IgD-negative memory B cell (primary cell): ENCODE measurements at regions not wholly inside any gene's neighbourhood (a gene's known extent, or its start where the extent isn't known, plus 50 kb on each side); places are given as distances from the start of the nearest gene placed in this dataset.

ENCODE experiments used
- H3K27ac Mint-ChIP-seq, 3 donors: one replicate each; pipeline ENCODE4 v1.8.0; 2020 to 2022; ENCODE audit warnings: mild to moderate bottlenecking in 3 of 3, mixed read lengths in 3 of 3, moderate library complexity in 1 of 3
- H3K27me3 Mint-ChIP-seq: one replicate; pipeline ENCODE4 v1.8.0; 2021; ENCODE audit warnings: mixed read lengths
- H3K36me3 Mint-ChIP-seq: one replicate; pipeline ENCODE4 v1.8.0; 2020; ENCODE audit warnings: mild to moderate bottlenecking, mixed read lengths
- H3K4me1 Mint-ChIP-seq, 3 donors: one replicate each; pipeline ENCODE4 v1.8.0; 2020 to 2022; ENCODE audit warnings: mixed read lengths in 3 of 3, mild to moderate bottlenecking in 1 of 3
- H3K4me3 Mint-ChIP-seq, 4 donors: one replicate each; pipeline ENCODE4 v1.8.0; 2020 to 2022; ENCODE audit warnings: mild to moderate bottlenecking in 4 of 4, mixed read lengths in 4 of 4, moderate library complexity in 3 of 4
- H3K9me3 Mint-ChIP-seq, 3 donors: one replicate each; pipeline ENCODE4 v1.8.0; 2020 to 2021; ENCODE audit warnings: mixed read lengths in 3 of 3, mild to moderate bottlenecking in 1 of 3

DNA sequence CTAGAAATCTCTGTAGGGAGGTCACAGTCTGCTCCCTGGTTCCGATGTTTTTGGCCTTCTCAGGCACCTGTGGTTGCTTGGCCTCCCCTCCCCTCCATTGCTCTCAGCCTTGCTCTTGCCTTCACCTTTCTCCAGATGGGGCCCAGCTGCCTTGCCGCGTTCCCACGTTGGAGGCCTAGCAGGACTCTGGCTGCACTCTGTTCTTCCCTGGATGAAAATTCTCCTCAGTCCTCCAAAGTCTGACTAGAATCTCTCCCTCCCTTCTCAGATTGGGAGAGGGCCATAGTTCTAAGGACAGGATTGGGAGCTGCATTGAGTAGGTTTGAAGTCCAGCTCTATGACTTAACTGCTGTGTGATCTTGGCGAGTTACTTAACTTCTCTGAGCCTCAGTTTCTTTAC is 213.7 kb upstream of the HABP2 start:
- Mint-ChIP-seq H3K9me3 (peaks cover 2% of the 10 kb centered on the region in 3 donors), H3K4me1 (no peaks in the 10 kb centered on the region), H3K27ac (no peak overlapping the region), H3K36me3 (no peaks in the 10 kb centered on the region), H3K4me3 (no peak overlapping the region), H3K27me3 (peaks cover 12% of the 10 kb centered on the region)

DNA sequence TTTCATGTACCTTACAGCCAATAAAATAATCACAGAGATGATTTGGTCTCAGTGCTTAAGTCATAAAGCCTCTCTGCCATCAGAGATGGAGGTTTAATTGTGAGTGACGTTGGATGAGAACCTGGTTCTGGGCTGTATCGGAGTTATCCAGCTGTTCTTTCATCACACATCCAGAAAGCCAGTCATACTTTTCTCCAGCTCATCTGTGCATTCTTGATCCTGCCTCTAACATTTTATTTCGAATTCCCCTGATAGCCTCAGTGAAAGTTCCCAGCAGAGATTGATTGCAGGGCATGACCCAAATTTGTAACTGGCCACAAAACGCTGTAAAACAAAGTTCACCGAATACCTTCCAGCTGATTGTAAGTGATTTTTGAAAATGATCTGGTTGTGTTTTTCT is 212.6 kb upstream of the HABP2 start:
- no peaks in the 10 kb centered on the region for H3K36me3 Mint-ChIP-seq
- no peak overlapping the region for H3K27ac Mint-ChIP-seq
- peaks cover 0 to 1% (median 0%) of the 10 kb centered on the region in 3 donors for H3K9me3 Mint-ChIP-seq
- peaks cover 11% of the 10 kb centered on the region for H3K27me3 Mint-ChIP-seq
- H3K4me1 Mint-ChIP-seq: no peaks in the 10 kb centered on the region
- H3K4me3 Mint-ChIP-seq: no peak overlapping the region

DNA sequence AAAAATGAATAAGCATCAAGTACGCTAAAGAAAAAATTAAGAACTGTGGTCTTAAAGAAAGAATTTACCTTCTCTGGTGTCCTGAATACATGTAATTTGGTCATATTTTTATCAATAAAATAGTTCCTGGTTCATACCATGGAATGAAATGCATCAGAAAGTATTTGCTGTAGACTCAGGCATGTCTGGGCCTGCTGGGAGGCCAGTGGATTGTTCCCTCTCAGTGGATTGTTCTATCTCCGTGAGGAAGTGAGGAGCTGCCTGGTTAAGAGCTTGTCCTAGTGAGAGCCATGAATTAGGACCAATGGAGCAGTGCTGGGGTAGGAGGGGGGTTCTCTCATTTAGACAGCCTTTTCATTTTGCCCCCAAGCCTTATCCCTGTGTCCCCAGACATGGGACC is 211.7 kb upstream of the HABP2 start:
- no peaks in the 10 kb centered on the region for H3K36me3 Mint-ChIP-seq
- no peak overlapping the region for H3K27ac Mint-ChIP-seq
- H3K9me3 Mint-ChIP-seq: no peaks in the 10 kb centered on the region
- H3K4me3 Mint-ChIP-seq: no peak overlapping the region
- no peaks in the 10 kb centered on the region for H3K4me1 Mint-ChIP-seq
- peaks cover 11% of the 10 kb centered on the region for H3K27me3 Mint-ChIP-seq

DNA sequence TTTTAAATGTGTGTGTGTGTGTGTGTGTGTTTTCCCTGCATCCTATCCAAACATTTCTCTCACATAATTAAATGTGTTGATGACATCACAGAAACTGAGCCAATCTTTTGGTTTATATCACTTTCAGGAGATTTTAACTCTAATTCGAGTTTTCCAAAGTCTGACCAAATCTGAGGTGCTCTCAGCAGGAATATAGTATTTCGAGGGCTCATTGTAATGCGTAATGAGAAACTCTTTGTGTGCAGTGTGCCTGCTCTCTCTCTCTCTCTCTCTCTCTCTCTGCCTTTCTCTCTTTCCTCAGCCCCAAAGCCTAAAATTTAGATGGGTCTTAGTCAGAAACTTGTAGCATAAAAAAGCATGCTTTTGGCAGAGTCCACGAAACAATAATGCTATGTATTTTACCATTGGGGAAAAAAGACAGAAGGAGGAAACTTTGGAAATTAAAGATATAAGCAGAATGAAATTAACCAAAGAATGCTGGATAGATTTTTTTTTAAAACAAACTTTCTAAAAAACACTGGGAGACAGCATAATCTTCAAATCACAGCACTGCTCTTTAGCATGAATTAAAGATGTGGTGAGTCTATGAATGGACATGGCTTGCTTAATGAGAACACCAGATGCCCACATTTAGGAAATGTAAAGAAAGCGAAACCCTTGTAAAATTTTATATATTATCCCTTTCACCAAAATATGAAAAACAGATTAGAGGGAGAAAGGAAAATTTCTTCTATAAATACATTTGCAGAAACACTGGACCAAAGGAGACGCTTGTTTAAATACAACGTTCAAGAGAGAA is 206.8 kb upstream of the HABP2 start:
- Mint-ChIP-seq H3K36me3 (no peaks in the 10 kb centered on the region), H3K9me3 (peaks cover 0 to 2% (median 0%) of the 10 kb centered on the region in 3 donors), H3K4me1 (no peaks in the 10 kb centered on the region), H3K4me3 (no peak overlapping the region), H3K27me3 (no peaks in the 10 kb centered on the region), H3K27ac (no peak overlapping the region)

DNA sequence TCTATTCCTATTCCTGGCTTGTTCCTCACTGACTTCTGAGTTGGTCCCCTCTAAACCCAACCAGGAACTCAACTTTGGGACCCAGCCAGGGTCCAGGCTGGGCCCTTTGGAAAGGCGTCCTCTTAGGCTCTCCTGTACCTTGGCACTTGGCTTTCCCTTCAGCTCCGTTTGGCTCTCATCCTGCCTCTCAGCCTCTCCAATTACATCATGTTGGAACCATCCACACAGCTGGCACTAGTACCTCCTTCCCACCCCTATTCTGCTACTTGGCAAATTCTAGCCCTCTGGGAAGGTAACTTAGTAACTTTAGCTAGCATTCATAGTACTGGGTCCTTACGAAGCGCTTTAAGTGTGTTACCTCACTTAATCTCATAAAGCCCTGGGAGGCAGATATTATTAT is 205.3 kb upstream of the HABP2 start:
- Mint-ChIP-seq H3K4me1 (no peaks in the 10 kb centered on the region), H3K9me3 (peaks cover 0 to 2% (median 0%) of the 10 kb centered on the region in 3 donors), H3K4me3 (no peak overlapping the region)

DNA sequence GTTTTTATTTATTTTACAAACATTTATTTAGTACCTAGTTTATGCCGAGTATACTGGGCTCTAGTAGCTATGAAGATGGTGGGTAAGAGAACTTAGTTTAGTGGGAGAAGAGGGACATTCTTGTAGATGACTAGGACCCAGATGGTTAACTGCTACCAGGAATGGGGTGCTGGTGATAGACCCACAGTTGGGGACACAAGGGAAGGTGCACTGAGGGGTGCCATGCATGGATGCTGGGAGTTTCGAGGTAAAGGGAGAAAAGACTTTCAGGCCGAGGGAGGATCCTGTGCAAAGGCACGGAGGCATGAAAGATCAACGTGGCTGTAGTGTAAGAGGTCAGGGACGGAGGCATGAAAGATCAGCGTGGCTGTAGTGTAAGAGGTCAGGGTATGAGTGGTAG is 204.2 kb upstream of the HABP2 start:
- H3K9me3 Mint-ChIP-seq: peaks cover 0 to 2% (median 0%) of the 10 kb centered on the region in 3 donors
- no peak overlapping the region for H3K4me3 Mint-ChIP-seq
- no peaks in the 10 kb centered on the region for H3K4me1 Mint-ChIP-seq
- no peaks in the 10 kb centered on the region for H3K27me3 Mint-ChIP-seq
- no peaks in the 10 kb centered on the region for H3K36me3 Mint-ChIP-seq
- no peak overlapping the region for H3K27ac Mint-ChIP-seq

More for the DNA sequence above, 205.3 kb upstream of the HABP2 start:
- Mint-ChIP-seq H3K27me3 (no peaks in the 10 kb centered on the region), H3K36me3 (no peaks in the 10 kb centered on the region), H3K27ac (no peak overlapping the region)

DNA sequence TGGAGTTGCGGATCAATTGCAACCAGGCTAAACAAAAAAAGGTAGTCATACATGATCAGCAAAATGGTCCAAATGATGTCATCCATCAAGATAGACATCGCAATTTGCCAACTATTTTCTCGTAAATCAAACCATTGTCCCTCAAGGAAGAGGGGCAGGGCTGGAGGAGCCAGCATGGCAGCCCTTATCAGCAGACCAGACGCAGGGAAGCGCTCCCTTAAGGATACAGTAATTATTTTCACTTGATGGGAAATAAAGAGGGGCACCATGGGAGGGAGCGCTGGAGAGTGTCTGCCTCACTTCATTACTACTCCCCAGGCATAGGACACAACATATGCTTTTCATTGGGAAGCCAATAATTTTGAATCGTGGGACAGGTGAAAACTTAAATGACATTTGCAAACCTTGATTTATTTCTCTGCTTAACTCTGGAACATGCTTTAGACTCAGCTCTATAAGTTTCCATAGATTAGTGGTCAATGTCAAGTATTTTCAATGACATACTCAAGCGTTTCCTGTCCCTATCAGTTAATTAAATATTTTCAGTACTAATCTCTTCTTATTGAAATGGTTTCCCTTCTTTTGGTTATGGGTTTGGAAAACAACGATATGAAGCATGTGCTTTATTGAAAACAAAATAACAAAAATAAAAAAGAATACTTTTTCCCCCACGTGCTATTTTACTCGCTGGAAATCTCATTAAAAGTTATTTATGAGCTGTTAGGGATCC is 202.4 kb upstream of the HABP2 start:
- H3K27ac Mint-ChIP-seq: no peak overlapping the region
- peaks cover 1% of the 10 kb centered on the region for H3K27me3 Mint-ChIP-seq
- no peak overlapping the region for H3K4me3 Mint-ChIP-seq
- H3K36me3 Mint-ChIP-seq: no peaks in the 10 kb centered on the region
- H3K4me1 Mint-ChIP-seq: no peaks in the 10 kb centered on the region
- peaks cover 0 to 2% (median 0%) of the 10 kb centered on the region in 3 donors for H3K9me3 Mint-ChIP-seq

DNA sequence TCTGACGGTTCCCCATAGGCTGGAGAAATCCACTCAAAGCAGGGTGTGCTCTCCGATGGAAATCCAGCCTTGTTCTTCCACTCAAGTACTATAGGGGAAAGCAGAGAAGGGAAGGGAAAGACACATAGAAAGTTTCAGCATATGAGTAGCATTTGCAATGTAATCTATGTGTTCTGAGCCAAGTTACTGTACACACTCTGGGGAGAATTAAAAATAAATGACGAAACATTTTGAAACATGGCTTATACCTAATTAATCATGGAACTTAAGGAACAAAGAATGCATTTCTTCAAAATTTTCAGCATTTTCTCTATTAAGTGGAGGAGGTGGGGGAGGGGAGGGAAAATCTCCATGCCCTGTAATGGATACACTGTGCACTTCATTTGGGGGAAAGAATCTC is 198.1 kb upstream of the HABP2 start:
- Mint-ChIP-seq H3K4me1 (no peaks in the 10 kb centered on the region), H3K27me3 (peaks cover 1% of the 10 kb centered on the region), H3K36me3 (no peaks in the 10 kb centered on the region), H3K4me3 (no peak overlapping the region), H3K9me3 (peaks cover 0 to 6% (median 0%) of the 10 kb centered on the region in 3 donors), H3K27ac (no peak overlapping the region)

DNA sequence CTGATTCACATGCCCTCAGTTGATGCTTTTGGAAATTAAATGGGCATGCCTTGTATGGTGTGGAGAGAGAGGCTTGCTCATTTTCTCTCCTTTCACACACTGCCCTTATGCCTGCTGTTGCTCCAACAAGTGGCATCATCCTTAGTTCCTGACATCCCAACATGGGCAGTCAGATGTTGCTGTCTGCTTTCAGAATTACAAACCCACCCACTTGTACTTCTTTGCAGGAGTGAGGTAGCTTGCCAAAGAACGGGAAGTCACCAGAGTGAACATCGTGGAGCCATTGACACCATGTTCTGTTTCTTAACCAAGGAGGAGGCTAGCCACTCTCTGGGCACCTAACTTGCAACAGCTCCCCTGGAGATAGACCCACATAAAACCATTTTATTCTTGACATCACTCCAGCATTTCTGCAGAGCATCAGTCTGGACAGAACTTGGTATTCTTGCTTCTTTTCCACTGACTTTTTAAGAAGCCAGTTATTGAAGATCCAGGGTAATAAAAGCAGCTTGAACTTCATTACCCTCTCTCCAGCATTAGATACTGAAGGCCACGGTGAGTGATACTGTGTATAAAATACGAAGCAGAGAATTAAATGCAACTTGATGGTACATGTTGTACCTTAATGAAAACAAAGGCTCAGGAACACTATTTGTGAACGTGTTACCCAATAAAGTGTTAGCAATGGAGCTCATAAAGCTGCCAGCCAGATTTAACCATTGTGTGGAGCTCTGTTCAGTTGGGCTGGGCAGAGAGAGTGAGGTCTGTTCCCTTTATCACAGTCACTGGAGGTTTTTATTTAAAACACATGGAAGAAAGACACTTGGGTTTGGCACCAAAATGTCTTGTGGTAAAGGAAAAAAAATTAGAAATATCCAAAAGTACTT is 195.8 kb upstream of the HABP2 start:
- Mint-ChIP-seq H3K36me3 (no peaks in the 10 kb centered on the region), H3K27ac (no peak overlapping the region), H3K4me1 (no peaks in the 10 kb centered on the region), H3K9me3 (peaks cover 0 to 6% (median 0%) of the 10 kb centered on the region in 3 donors), H3K27me3 (peaks cover 1% of the 10 kb centered on the region), H3K4me3 (no peak overlapping the region)

DNA sequence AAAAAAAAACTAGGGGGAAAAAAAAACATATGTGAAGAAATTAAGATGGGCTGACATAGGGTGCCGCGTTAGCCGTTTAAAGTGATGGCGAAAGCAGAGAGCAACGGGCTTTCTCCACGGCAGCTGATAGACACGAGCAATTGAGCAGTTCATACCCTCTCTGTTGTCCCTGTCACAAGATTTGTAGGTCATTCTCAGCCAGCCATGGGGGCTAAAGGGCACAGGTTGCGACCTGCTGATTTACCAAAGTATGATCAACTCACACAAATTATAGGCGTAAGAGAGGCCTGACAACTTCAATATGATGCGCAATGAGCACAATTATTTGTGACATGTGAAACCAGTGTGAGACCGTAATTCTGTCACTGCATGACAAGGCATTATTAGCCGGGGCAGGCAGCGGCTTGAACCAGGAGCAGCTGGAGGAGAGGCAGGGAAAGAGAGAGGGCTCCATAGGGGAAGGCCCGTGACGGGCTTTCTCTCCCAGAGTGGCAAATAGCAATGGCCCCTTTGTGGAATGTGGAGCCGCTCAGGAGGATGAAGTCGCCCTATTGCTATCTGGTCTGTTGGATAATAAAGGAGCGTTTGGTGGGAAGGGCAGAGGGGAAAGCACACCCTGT is 195.1 kb upstream of the HABP2 start:
- Mint-ChIP-seq H3K9me3 (peaks cover 0 to 6% (median 0%) of the 10 kb centered on the region in 3 donors), H3K4me3 (no peak overlapping the region), H3K27ac (no peak overlapping the region), H3K4me1 (no peaks in the 10 kb centered on the region), H3K27me3 (peaks cover 3% of the 10 kb centered on the region), H3K36me3 (no peaks in the 10 kb centered on the region)

DNA sequence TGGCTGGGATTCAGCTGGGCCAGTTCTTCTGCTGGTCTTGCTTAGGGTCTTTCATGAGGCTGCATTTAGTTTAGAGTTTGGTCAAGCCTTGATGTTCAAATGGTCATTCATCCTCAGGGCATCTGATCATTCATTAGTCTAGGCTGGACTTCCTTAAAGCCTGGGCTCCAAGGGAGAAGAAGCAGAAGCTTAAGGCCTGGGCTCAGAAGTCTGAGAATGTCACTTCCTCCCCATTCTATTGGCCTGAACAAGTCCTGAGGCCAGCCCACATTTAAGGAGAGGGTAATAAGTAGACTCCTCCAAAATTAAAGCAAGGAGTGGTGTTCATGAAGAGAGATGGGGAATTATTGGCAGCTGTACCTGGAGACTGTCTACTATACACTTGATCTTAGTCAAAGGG is 193.2 kb upstream of the HABP2 start:
- H3K4me1 Mint-ChIP-seq: no peaks in the 10 kb centered on the region
- H3K27me3 Mint-ChIP-seq: peaks cover 2% of the 10 kb centered on the region
- H3K4me3 Mint-ChIP-seq: no peak overlapping the region
- H3K36me3 Mint-ChIP-seq: no peaks in the 10 kb centered on the region
- H3K27ac Mint-ChIP-seq: no peak overlapping the region
- peaks cover 0 to 6% (median 0%) of the 10 kb centered on the region in 3 donors for H3K9me3 Mint-ChIP-seq

DNA sequence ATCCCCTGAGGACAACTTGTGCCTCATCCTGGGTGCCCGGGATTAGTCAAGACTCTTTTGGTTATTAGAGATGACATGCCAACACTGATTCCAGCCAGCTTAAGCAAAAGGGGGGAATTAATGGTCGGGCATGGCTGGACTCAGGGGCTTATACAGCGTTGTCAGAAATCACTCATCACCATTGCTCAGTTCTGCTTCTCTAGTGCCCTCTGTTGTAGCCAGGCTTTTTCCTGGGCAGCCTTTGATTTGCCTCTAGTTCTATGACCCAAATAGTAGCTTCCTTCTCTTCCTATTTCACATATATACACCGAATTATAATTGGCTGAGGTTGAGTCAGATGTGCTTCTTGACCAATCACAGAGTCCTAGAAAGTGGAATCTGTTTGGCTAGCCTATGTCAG is 192.0 kb upstream of the HABP2 start:
- no peak overlapping the region for H3K4me3 Mint-ChIP-seq

DNA sequence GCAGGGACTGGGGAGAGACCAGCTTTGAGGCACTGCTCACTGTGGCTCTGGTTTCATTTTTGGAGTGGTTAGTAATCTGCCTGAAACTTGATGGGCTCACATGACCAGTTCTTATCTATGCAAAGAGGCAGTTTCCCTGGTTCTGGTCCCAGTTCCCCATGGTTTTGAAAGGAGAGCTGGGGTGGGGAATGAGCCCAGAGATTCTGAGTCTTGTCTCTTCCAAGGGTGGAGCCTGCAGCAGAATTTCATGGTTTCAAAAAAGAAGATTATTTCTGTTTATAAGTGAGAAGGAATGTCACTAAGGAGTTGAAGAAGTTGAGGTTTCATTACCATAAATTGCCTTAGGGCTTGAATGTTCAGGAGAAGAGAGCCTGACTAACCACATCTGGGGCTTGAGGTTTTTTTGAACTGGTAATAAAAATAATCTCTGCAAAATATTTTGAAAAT is 190.2 kb upstream of the HABP2 start:
- no peak overlapping the region for H3K4me3 Mint-ChIP-seq
- H3K27me3 Mint-ChIP-seq: peaks cover 2% of the 10 kb centered on the region
- peaks cover 0 to 14% (median 5%) of the 10 kb centered on the region in 3 donors for H3K9me3 Mint-ChIP-seq
- no peaks in the 10 kb centered on the region for H3K36me3 Mint-ChIP-seq
- peak overlapping the region in 1 of 3 donors; percentile 4 for H3K27ac Mint-ChIP-seq
- H3K4me1 Mint-ChIP-seq: no peaks in the 10 kb centered on the region

More for the DNA sequence above, 192.0 kb upstream of the HABP2 start:
- H3K9me3 Mint-ChIP-seq: peaks cover 0 to 11% (median 5%) of the 10 kb centered on the region in 3 donors
- H3K4me1 Mint-ChIP-seq: no peaks in the 10 kb centered on the region
- no peak overlapping the region for H3K27ac Mint-ChIP-seq
- H3K27me3 Mint-ChIP-seq: peaks cover 2% of the 10 kb centered on the region
- no peaks in the 10 kb centered on the region for H3K36me3 Mint-ChIP-seq

DNA sequence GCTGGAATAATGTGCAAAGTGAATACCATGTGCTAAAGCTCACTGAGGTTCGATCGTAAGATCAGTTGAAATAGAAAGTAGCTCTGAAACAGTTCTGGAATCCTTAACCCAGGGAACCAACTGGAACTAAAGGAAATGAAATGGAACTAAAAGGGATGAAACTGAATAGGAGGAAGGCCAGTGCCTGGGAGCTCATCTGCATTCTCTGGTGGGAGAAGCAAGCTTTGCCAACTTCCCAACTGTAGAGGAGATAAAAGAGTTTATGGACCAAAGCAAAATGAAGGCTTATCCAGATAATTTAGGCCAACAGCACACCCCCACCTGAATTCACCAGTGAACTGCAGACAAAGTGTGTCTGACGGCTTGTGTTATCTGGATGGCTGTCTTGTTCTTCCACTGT is 188.6 kb upstream of the HABP2 start:
- H3K36me3 Mint-ChIP-seq: no peaks in the 10 kb centered on the region

More for the DNA sequence above, 188.6 kb upstream of the HABP2 start:
- no peaks in the 10 kb centered on the region for H3K4me1 Mint-ChIP-seq
- no peak overlapping the region for H3K4me3 Mint-ChIP-seq
- peaks cover 2 to 10% (median 5%) of the 10 kb centered on the region in 3 donors for H3K9me3 Mint-ChIP-seq
- H3K27me3 Mint-ChIP-seq: peaks cover 2% of the 10 kb centered on the region
- no peak overlapping the region for H3K27ac Mint-ChIP-seq
